Adrenal gland (tissue), 9 donors: ENCODE measurements at regions not wholly inside any gene's neighbourhood (a gene's known extent, or its start where the extent isn't known, plus 50 kb on each side); places are given as distances from the start of the nearest gene placed in this dataset.

Experiments used
- DNase-seq, 7 donors: peaks; one replicate each; pipeline ENCODE4 v3.0.0-alpha.2; 2019 to 2020
- H3K27ac ChIP-seq, 5 donors: fragments of 200-600 bp; sonication (generic) in 4 of 5; 1 replicate in 3 of 5; 2 replicates in 2 of 5; pipeline versions ENCODE4 v1.5.1 to v1.8.0; 2016 to 2020; ENCODE audit warnings: mild to moderate bottlenecking in 1 of 5
- H3K27me3 ChIP-seq: fragments of 200-600 bp; 2 replicates; pipeline ENCODE4 v1.8.0; 2021
- H3K36me3 ChIP-seq, 2 donors: fragments of 200-600 bp; replicated peaks in 1 of 2; 1 replicate in 1 of 2; 2 replicates in 1 of 2; pipeline versions ENCODE4 v1.5.1 to v1.8.0; 2018 to 2022
- H3K4me1 ChIP-seq, 2 donors: fragments of 200-600 bp; replicated peaks in 1 of 2; 1 replicate in 1 of 2; 2 replicates in 1 of 2; pipeline versions ENCODE4 v1.5.1 to v1.8.0; 2018 to 2021
- H3K4me3 ChIP-seq, 4 donors: fragments of 200-600 bp; sonication (generic) in 3 of 4; one replicate each; pipeline ENCODE4 v1.5.1; 2016 to 2018
- H3K9me3 ChIP-seq, 3 donors: fragments of 200-600 bp; sonication (generic) in 1 of 3; replicated peaks in 1 of 3; 1 replicate in 2 of 3; 2 replicates in 1 of 3; pipeline versions ENCODE4 v1.5.1 to v1.8.0; 2016 to 2021
- CTCF ChIP-seq, 6 experiments: fragments of 450-650 bp in 4 of 6; fragments of 200-600 bp in 2 of 6; sonication (generic) in 1 of 6; IDR thresholded peaks; 1 replicate in 5 of 6; 2 replicates in 1 of 6; pipeline versions ENCODE4 v1.5.1 to v1.8.0; 2016 to 2021; ENCODE audit warnings: antibody characterized with exemption in 6 of 6, mild to moderate bottlenecking in 2 of 6, moderate library complexity in 1 of 6
- POLR2A ChIP-seq, 2 donors: fragments of 450-650 bp; IDR thresholded peaks; one replicate each; pipeline ENCODE4 v1.6.1; 2017; ENCODE audit warnings: antibody characterized with exemption in 2 of 2, mild to moderate bottlenecking in 2 of 2, moderate library complexity in 1 of 2
- WGBS, 4 donors: extraction: QIAGEN DNeasy Blood & Tissue Kit in 2 of 4; methylation state at CpG; one replicate each; pipeline versions ENCODE4 v1.1.5 to v1.1.7; 2013 to 2017; 5-methylcytosine and 5-hydroxymethylcytosine counted together
- intact Hi-C, 2 donors: fragments of 100-400 bp; cut with DNase I; formaldehyde crosslinking; loops; one replicate each; pipeline versions ENCODE4 v1.14.1 to v1.15.0; 2022 to 2023
- donor health status: healthy with polysubstance abuse.
- donor health status: Bipolar disorder and iron deficiency.
- donor health status: DM: yes; HTN: yes; CAD: no.
- donor health status: DM: no; HTN: no; CAD: no.
- donor health status: DM: no; HTN: no; CAD: no.

- intact Hi-C loops, result no loop called here
- no peaks in the 10 kb centered on the region for H3K27me3 ChIP-seq
- H3K27ac ChIP-seq, result no peak overlapping the region
- no peaks in the 10 kb centered on the region for H3K4me1 ChIP-seq
- no peak overlapping the region for H3K4me3 ChIP-seq
- WGBS, 4 donors, result 77 to 90% (median 88%) methylated on average over 1 of the region's 1 CpG
- no peak for TF ChIP-seq POLR2A (IDR thresholded peaks at IDR 0.05)
- no peak for TF ChIP-seq CTCF (IDR thresholded peaks at IDR 0.05)
- H3K9me3 ChIP-seq, result peaks cover 0 to 7% (median 0%) of the 10 kb centered on the region in 3 donors
- H3K36me3 ChIP-seq, result no peaks in the 10 kb centered on the region
- no peak for DNase-seq
These were observed 484.6 kb upstream of the PIK3R1 start for GRCh38 chr5:67730917-67731474.

- H3K4me3 ChIP-seq, result no peak overlapping the region
- 46 to 59% (median 58%) methylated on average over 3 of the region's 3 CpGs for WGBS, 4 donors
- H3K36me3 ChIP-seq, result no peaks in the 10 kb centered on the region
- no peak overlapping the region for H3K27ac ChIP-seq
- no peaks in the 10 kb centered on the region for H3K9me3 ChIP-seq
- H3K27me3 ChIP-seq, result no peaks in the 10 kb centered on the region
- no peak for DNase-seq
- intact Hi-C loops, result no loop called here
- no peaks in the 10 kb centered on the region for H3K4me1 ChIP-seq
- no peak for TF ChIP-seq CTCF (IDR thresholded peaks at IDR 0.05)
- no peak for TF ChIP-seq POLR2A (IDR thresholded peaks at IDR 0.05)
These were observed 487.1 kb upstream of the PIK3R1 start for GRCh38 chr5:67728326-67728890.

GRCh38 chr5:67725604-67726003 is 490.0 kb upstream of the PIK3R1 start:
- no peaks in the 10 kb centered on the region for H3K9me3 ChIP-seq
- DNase-seq, result peak in 1 of 7 donors; percentile 2
- H3K27ac ChIP-seq, result no peak overlapping the region
- intact Hi-C loops, result no loop called here
- TF ChIP-seq POLR2A (IDR thresholded peaks at IDR 0.05) (no peak), CTCF (IDR thresholded peaks at IDR 0.05) (no peak)
- no peaks in the 10 kb centered on the region for H3K36me3 ChIP-seq
- no peaks in the 10 kb centered on the region for H3K4me1 ChIP-seq
- no peak overlapping the region for H3K4me3 ChIP-seq
- WGBS, 4 donors, result 41 to 68% (median 48%) methylated on average over 1 of the region's 1 CpG
- H3K27me3 ChIP-seq, result no peaks in the 10 kb centered on the region

- Histone ChIP-seq H3K4me3 (no peak overlapping the region), H3K4me1 (no peaks in the 10 kb centered on the region), H3K27ac (no peak overlapping the region), H3K36me3 (no peaks in the 10 kb centered on the region), H3K9me3 (no peaks in the 10 kb centered on the region), H3K27me3 (no peaks in the 10 kb centered on the region)
- TF ChIP-seq POLR2A (IDR thresholded peaks at IDR 0.05) (no peak), CTCF (IDR thresholded peaks at IDR 0.05) (no peak)
- WGBS, 4 donors, result 66 to 71% (median 70%) methylated on average over 4 of the region's 4 CpGs
- DNase-seq, result no peak
- intact Hi-C loops, result no loop called here
These were observed 491.0 kb upstream of the PIK3R1 start for GRCh38 chr5:67724412-67725135.
